Left hindlimb (tissue), 1 donor: ENCODE measurements at regions not wholly inside any gene's neighbourhood (a gene's known extent, or its start where the extent isn't known, plus 50 kb on each side); places are given as distances from the start of the nearest gene placed in this dataset.

Source experiments
- DNase-seq: peaks from one replicate; pipeline ENCODE4 v3.0.0-alpha.2; 2018

DNA sequence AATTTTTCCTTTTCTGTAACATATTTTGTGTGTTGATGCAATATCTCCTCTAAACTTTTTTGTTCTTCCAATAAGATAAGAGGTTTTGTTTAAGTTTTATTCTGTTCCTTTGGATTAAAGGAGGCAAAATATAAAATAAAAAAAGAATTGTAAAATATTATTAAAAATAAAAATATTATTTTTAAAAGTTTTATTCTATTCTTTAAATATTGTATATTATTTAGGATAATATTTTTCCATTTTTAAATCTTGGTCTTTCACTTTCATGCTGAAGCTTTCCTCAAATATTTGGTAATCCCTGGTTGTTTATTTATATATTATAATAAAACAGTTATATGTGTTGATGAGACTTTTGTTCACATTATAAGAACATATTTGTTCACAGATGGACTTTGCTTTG is 187.9 kb upstream of the PDE5A start:
- DNase-seq, result no peak

DNA sequence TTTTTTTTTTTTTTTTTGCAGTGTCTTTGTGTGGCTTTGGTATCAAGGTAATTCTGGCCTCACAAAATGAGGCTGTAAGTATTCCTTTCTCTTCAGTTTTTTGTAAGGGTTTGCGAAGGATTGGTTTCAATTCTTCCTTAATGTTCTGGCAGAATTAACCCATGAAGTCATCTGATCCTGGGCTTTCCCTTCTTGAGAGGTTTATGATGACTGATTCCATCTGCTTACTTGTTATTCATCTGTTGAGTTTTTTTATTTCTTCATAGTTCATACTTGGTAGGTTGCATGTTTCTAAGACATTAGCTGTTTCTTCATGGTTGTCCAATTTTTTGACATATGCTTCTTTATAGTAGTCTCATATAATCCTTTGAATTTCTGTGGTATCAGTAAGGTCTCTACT is 181.4 kb upstream of the PDE5A start:
- no peak for DNase-seq

DNA sequence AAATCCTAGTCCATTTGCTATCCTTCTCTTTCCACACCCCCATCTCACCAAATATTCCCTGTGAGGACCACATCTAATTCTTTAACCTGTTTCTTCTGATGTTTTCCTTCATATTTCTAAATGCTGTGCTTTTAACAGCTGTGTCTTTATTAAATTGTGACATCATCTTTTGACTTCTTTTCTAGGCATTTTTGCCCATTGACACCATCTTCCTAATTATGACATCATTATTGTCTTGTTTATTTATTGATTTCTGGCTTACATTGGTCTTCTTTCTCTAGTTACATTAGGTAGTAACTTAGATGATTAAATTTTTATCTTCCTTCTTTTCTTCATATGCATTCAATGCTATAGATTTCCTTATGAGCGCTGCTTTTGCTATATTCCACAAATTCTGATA is 175.8 kb upstream of the PDE5A start:
- no peak for DNase-seq

DNA sequence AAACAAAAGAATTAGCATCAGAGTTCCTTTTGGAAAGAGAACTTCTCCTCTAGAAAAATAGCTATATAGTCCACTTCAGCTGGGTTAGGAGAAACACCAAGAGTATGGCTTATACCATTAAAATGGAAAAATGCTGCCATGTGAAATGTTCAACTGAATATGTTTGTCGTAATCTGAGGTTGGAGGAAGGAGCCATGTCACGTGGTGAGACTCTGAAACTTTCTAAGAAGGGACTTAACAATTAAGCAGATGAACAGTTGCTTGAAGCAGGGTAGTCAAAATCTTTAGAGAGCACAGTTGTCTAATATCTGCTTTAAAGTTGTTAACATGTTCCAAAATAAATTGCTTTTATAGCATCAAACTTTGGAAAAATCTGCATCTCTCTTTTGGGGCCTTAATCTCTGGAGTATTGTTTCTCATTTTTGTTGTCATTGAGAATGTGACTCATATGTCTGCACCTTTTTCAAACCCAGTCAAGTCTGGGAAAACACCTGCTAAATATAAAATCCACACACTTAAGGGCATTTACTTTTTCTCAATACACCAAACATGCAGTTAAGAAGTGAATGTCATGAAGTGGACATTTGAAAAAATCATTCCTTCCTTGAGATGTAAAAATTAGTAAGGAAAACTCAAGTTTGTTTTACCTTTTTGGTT is 168.8 kb upstream of the PDE5A start:
- DNase-seq, result no peak

DNA sequence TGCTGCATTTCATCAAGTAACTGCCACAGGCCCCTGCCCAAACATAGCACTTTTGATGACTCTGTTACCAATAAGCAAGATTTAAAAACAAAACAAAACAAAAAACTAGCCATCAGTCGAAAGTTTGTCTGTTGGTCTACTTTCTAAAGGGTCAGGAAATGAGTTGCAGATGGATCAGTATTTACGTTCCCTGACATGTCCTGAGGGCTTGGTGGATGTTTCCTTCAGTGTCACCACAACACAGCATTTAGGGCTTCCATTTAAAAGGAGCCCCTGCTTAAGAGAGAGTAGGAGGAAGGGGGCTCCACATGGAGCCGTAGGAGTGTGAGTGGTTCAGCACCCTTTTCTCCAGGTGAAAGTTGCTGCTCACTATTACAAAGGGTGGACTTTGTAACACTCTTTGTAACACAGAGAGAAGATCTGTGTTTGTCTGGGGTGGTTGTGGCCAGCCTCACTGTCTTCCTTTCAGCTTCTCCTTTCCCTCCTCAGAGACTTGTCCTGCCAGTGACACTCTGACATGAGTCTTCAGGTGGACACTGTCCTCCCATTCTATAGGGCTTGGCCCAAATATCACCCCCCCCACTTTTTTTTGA is 167.5 kb upstream of the PDE5A start:
- DNase-seq, result no peak

DNA sequence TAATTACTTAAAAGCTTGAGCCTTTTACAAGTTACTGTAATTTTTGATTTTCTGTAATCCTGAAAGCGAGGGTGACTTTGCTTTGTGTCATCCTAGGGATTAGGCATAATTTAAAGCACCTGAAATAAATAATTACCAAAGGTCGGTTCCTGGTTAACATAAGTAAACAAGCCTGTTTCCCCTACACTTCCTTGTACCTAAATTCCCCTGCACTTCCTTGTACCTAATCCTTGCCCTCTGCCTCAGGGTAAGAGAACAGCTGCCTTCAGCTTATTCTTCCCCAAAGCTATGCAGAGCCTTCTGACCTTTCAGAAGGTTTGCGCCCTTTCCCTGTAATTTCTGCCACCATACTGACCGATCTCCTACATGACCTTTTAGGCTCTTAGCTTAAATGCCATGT is 166.1 kb upstream of the PDE5A start:
- no peak for DNase-seq

DNA sequence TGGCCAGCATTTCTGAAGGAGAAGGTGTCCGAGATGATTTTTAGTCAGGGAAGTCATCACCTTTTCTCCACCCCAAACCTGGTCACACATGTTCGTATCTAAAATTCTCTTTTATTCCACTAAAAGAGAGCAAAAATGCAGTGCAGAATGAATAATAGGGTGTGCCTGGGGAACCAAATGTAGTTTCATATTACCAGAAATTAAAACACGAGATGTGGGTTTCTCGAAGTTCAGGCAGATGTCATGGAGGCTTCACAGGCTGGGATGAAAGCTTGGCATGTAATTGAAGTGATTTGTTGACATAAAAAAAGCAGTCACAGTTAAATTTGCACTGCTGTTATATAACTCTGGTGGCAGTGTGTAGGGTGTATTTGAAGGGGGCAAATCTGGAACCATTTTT is 165.5 kb upstream of the PDE5A start:
- DNase-seq, result no peak

DNA sequence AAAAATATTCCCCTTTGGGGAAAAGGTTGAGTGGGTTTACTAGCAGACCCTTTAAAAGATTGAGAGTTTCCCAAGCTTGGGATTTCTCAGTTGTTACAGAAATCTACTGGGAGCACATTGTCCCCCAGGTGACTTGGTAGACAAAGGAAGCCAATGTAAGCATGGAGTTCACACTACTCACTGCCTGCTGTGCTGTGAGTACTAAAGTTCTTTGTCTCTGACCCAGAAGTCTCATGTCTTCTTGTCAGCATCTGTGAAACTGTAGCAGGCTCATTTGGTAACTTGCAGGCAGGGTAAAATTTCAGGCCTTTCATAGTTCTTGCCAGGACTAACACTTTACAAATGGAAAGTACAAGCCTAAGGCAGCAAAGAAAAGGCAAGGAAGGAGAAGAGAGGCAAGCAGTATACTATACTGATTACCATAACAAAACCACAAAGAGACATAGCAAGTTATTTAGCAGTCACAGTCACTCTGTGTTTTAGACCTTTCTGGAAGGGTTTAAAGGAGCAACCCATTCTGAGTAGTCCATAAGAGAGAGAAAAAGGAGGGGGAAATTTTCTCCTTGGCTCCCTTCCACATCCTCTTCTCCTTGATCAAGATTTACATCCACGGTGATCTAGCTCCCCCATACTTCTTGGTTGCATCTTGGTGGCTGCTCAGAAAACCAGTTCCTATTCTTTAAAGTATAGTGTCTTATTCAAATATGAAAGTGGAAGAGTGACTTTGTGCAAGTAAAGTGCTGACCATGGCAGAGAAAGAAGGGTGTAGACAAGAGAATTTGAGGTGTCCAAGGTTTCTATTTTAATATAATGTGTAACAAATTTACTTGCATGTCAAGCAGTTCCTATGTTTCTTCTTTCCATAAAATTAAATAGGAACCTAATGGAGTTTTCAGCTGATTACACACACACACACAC is 160.0 kb upstream of the PDE5A start:
- DNase-seq, result no peak

DNA sequence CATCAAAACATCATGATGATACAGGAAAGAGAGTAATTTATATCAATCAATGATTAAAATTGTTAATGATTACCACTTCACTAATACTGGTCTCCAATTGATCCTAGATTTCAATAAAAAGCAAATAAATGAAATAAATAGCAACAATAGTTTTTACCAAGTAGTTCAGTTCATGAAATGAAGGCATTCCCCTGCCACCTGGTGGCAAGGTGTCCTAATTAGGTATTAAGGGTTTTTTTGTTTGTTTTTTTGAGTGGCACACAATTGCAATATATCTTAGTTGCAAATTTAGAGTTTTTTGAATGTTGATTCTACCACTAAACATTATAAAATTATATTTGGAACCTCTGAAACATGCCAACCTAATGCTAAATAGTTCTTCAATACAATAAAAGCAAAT is 157.4 kb upstream of the PDE5A start:
- no peak for DNase-seq

DNA sequence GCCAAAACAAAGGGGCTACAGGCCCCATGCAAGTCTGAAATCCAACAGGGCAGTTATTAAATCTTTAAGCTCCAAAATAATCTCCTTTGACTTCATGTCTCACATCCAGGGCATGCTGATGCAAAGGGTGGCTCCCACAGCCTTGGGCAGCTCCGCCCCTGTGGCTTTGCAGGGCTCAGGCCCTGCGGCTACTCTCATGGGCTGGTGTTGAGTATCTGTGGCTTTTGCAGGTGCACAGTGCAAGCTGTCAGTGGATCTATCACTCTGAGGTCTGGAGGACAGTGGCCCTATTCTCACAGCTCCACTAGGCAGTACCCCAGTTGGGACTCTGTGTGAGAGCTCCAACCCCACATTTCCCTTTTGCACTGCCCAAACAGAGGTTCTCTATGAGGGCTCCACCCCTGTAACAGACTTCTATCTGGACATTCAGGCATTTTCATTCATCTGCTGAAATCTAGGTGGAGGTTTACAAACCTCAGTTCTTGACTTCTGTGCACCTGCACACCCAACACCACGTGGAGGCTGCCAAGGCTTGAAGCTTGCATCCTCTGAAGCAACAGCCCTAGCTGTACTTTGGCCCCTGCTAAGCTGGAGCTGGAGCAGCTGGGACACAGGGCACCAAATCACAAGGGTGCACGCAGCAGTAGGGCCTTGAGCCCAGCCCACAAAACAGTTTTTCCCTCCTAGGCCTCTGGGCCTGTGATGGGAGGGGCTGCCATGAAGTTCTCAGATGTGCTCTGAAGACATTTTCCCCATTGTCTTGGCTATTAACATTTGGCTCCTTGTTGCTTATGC is 154.8 kb upstream of the PDE5A start:
- DNase-seq, result no peak

DNA sequence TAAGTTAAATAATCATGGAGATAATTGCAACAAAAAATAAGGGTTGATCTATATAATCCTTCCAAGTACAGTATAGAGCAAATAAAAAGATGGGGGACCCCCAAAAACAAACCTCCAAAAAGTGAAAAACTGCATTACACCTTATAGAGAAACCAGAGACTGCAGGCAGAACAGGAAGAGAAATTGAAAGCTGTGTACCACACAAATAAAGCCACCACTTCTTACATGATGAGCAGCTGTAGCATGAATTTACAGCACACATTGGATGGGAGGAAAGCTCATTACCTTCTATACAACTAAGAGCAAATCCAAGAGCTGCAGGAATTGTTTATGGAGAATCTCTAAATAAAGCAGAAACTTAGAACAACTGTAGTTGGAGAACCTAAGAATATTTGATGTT is 152.4 kb upstream of the PDE5A start:
- no peak for DNase-seq

DNA sequence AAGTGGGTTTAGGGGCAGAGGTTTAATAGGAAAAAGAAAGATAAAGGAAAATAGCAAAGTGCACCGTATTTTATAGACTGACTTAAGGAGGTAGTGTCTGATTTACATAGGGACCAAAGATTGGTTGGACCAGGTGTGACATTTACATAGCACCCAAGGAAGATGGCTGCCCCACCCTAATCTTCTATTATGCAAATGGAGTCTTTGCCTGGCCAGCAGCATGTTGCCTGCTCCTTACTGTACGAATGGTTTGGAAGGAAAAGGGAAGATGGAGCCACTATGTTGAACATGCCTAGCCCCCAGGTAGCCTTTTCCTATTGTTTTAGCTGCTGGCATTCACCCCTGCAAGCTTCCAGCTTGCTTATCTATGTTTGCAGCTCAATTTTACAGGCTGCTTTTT is 146.2 kb upstream of the PDE5A start:
- DNase-seq, result no peak

DNA sequence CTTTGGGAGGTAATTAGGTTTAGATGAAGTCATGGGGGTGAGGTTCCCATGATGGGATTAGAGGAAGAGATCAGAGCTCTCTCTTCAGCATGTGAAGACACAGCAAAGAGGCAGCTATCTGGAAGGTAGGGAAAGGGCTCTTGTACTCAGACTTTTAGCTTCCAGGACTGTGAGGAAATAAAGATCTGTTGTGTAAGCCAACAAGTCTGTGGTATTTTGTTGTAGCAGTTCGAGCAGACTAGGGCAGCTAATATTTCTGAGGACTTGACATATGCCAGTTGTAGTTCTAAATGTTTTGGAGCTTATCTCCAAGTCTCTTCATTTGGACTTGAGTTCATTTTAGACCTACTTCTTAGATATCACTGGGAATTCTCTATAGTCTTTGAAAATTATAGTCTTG is 137.3 kb upstream of the PDE5A start:
- no peak for DNase-seq

DNA sequence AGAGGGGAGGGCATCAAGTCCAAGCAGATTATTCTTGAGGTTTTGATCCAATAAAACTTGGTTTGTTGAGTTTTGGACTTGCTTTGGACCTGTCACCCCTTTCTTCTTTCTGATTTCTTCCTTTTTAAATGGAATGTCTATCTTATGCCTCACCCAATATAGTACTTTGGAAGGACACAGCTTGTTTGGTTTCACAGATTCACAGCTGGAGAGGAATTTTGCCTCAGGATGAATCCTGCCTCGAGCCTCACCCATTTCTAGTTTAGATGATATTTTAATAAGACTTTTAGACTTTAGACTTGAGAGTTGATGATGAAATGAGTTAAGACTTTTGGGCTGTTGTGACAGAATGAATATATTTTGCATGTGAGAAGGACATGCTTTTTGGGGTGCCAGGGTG is 136.9 kb upstream of the PDE5A start:
- DNase-seq, result no peak

DNA sequence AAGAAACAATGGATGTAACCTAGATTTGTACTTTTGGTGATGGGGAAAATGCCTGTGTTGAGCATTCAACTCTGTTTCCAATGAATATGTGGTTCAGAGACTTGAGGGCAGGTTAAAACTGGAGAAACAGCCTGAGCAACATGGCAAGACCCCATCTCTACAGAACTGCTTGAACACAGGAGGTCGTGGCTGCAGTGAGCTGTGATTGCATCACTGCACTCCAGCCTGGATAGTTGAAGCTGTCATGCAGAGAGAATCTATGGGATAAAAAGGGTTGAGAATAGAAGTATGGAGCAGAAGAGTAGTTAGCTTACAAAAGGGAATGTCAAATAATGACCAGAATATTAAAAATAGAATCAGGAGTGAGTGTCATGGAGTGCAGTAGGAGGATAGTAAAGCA is 134.8 kb upstream of the PDE5A start:
- no peak for DNase-seq

DNA sequence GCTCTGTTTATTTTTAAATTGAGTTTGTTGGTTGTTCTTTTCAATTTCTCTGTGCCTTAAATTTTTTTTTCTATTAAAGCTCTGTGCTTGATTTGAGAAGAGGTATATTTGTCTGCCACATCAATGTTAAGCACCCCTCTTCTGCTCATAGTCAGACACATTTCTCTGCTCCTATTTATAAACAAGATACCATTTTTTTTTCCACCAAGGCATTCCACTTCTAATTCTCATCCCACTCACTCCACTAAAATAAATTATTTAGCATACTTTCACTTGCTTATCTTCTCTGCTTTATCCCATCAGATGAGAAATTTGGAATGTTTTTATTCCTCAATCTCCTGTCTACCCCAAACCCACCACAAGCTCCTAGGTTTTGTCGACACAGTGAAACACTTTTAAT is 127.0 kb upstream of the PDE5A start:
- DNase-seq, result no peak

DNA sequence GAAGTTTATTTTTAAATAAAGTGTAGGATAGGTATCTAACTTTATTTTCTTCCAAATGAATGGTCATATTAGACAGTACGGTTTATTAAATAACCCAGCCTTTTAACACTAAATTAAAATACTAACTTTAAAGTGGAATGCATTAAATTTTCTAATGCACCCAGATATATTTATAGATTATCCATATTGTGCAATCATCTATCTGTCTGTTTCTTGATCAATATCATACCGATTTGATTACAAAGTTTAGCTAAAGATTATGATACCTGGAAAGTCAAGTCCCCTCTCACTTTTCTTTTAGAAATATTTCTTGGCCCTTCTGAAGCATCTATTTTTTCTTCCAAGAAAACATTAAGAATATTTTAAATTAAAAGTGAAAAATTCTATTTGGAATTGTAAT is 124.3 kb upstream of the PDE5A start:
- DNase-seq, result no peak

DNA sequence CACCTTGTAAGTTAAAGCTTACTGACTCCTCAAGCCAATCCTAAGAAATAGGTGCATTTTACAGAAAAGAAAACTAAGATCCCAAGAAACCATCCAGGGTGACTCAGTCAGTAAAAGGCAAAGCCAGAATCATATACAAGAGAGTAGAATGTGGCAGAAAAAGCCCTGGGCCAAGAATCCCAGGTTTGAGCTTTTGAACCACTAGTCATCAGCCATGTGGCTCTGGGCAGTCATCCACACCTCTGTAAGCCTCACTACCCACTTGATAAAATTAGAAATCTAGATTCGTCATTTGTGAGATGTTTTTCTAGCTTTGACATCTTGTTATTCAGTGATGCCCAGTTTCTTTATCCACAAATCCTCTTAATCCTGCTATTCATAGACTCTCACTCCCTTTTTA is 122.2 kb upstream of the PDE5A start:
- no peak for DNase-seq

DNA sequence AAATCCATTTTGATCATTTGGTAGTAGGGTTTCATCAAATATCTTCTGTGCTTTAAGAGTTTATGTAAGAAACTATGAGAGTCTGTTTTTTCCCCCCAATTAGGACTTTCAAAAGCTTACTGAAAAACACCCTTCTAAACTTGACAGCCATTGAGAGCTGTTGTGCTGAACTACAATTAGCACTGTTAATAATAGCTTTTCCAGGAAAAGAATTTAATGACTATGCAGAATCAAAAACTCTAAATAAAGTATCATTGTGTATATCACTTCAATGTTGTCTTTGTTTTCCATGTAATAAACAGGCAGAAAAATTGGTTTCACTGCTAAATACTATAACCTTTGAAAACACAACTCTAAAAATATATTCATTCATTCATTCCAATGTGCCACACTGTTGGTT is 121.4 kb upstream of the PDE5A start:
- no peak for DNase-seq

DNA sequence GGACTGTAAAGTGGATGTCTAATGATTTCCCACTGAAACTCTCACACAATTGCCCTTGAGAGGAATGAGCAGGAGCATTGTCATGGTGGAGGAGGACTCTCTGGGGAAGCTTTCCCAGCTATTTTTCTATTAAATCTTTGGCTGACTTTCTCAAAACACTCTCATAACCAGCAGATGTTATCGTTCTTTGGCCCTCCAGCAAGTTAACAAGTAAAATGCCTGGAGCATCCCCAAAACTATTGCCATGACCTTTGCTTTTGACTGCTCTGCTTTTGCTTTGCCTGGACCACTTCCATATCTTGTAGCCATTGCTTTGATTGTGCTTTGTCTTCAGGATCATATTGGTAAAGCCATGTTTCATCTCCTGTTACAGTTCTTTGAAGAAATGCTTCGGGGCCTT is 120.2 kb upstream of the PDE5A start:
- DNase-seq, result no peak

DNA sequence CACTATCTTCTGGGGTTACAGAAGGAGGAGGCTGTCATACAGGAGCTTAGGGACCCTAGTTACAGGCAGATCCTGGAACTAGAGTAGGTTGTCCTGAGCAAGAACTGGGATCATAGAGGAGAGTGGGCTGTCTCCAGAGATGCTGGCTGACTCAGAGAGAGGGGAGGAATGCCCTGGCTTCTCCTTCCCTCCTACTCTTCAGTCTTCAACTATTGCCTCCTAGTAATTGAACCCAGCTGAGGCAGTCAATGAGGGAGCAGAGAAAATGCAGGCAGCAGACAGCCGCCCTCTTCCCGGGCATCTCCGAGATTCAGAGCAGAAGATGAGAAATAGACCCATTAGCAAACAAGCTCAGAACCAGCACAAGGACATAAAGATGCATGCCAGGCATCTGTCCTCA is 118.3 kb upstream of the PDE5A start:
- no peak for DNase-seq

DNA sequence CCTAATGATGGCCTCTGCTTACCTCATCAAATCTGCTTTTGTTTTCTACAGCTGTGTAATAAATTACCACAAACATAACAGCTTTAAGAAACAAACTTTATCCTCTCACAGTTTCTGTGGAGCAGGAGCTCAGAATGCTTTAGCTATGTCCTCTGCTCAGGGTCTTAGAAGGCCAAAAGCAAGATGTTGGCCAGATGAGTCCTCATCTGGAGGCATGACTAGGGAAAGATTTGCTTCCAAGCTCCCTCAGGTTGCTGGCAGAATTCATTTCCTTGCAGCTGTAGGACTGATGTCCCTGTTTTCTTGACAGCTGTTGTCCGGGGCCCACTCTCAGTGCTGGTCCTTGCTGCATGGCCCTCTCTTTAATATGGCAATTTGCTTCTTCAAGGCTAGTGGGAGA is 116.7 kb upstream of the PDE5A start:
- no peak for DNase-seq

DNA sequence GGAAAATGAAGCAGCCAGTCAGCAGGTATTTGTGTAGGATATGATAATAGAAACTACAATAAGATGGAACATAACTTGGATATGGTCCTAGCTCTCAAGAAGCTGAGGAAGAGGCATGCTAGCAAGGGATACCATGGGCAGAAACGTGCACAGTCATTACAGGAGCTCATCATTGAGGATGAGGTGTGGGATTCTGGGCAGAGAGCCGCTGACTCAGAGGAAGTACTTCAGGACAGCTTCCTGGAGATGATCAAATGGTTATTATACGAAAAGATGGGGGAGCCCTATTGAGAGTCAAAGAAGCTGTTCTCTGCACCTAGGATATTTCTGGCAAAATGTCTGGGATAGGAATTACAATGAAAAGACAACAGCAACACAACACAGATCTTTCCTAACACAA is 116.0 kb upstream of the PDE5A start:
- no peak for DNase-seq

DNA sequence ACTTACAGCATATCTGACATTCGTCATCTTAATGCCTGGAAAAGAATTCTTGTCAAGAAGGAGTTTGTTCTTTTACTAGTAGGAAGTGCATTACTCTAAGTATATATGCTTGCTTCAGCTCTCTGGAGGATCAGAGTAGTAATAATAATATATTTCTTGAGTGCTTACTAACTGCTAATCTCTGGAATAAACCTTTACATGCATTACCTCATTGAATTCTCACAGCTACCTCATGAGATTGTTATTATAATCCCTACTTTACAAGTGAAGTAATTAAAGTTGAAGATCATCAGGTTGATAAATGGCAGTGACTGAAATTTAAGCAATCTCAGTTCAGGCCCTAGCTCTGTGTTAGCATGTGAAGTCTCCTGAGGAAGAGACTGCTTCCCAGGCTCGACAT is 115.0 kb upstream of the PDE5A start:
- no peak for DNase-seq
